WTC11 (cell line): ENCODE measurements at regions not wholly inside any gene's neighbourhood (a gene's known extent, or its start where the extent isn't known, plus 50 kb on each side); places are given as distances from the start of the nearest gene placed in this dataset.

Experiments
- ATAC-seq: fragments of 200-7000 bp; cut with Tn5 transposase; 2 replicates; pipeline ENCODE4 v1.10.0; 2021; ENCODE audit warnings: mild to moderate bottlenecking, moderate library complexity
- CTCF ChIA-PET: fragments of 300-600 bp; sonication (Branson Sonifier 250); formaldehyde crosslinking; loops from one replicate; lab custom pipeline; 2021; ENCODE audit warnings: antibody characterized with exemption; lab: Charles Lee
- POLR2A ChIA-PET: fragments of 350-600 bp; sonication (Branson Sonifier 250); formaldehyde crosslinking; loops from one replicate; lab custom pipeline; 2021; ENCODE audit warnings: antibody characterized with exemption; lab: Charles Lee
- DNase-seq: peaks from one replicate; pipeline ENCODE4 v3.0.0; 2021; ENCODE audit warnings: low spot score
- H3K27ac Mint-ChIP-seq: 2 replicates; pipeline ENCODE4 v1.8.0; 2021; ENCODE audit warnings: mixed read lengths
- H3K27me3 Mint-ChIP-seq: 2 replicates; pipeline ENCODE4 v1.8.0; 2021; ENCODE audit warnings: low read depth, mild to moderate bottlenecking, moderate library complexity, mixed read lengths
- H3K36me3 Mint-ChIP-seq: 2 replicates; pipeline ENCODE4 v1.8.0; 2021; ENCODE audit warnings: mixed read lengths
- H3K4me1 Mint-ChIP-seq: 2 replicates; pipeline ENCODE4 v1.8.0; 2022; ENCODE audit warnings: mixed read lengths
- H3K4me3 Mint-ChIP-seq: 2 replicates; pipeline ENCODE4 v1.8.0; 2021; ENCODE audit warnings: mild to moderate bottlenecking, moderate library complexity, mixed read lengths
- H3K9me3 Mint-ChIP-seq: 2 replicates; pipeline ENCODE4 v1.8.0; 2021; ENCODE audit warnings: mixed read lengths
- ATF1 ChIP-seq: sonication (generic); formaldehyde crosslinking; IDR thresholded peaks from 2 replicates; pipeline ENCODE4 v1.8.1; 2023; ENCODE audit warnings: mild to moderate bottlenecking, moderate library complexity, missing genetic modification reagents
- EMX1 ChIP-seq: fragments of 250-450 bp; sonication (Bioruptor Pico); IDR thresholded peaks from 2 replicates; pipeline ENCODE4 v1.8.0; 2021; ENCODE audit warnings: mild to moderate bottlenecking
- ESRRA ChIP-seq: sonication (generic); formaldehyde crosslinking; IDR thresholded peaks from 2 replicates; pipeline ENCODE4 v1.8.1; 2022; ENCODE audit warnings: mild to moderate bottlenecking, missing genetic modification reagents, borderline replicate concordance
- IRF2 ChIP-seq: sonication (generic); formaldehyde crosslinking; IDR thresholded peaks from 2 replicates; pipeline ENCODE4 v1.8.0; 2022; ENCODE audit warnings: low read depth, missing genetic modification reagents, borderline replicate concordance
- JUN ChIP-seq: sonication (generic); formaldehyde crosslinking; IDR thresholded peaks from 2 replicates; pipeline ENCODE4 v1.8.0; 2023; ENCODE audit warnings: mild to moderate bottlenecking, missing genetic modification reagents
- NFATC4 ChIP-seq: fragments of 250-450 bp; sonication (Bioruptor Pico); IDR thresholded peaks from 2 replicates; pipeline ENCODE4 v1.9.0; 2021; ENCODE audit warnings: mild to moderate bottlenecking
- NFYB ChIP-seq: sonication (generic); formaldehyde crosslinking; conservative IDR thresholded peaks from 2 replicates; pipeline ENCODE4 v1.8.0; 2022; ENCODE audit warnings: low read depth, missing genetic modification reagents
- SMAD3 ChIP-seq: sonication (generic); formaldehyde crosslinking; IDR thresholded peaks from 2 replicates; pipeline ENCODE4 v1.8.0; 2022; ENCODE audit warnings: missing genetic modification reagents, mild to moderate bottlenecking, borderline replicate concordance
- TCF7 ChIP-seq: sonication (generic); formaldehyde crosslinking; IDR thresholded peaks from 2 replicates; pipeline ENCODE4 v1.8.0; 2022; ENCODE audit warnings: mild to moderate bottlenecking, low read depth, missing genetic modification reagents, moderate library complexity
- TF ChIP-seq, protein P1 (sequence below): fragments of 250-450 bp; sonication (Bioruptor Pico); IDR thresholded peaks from 2 replicates; pipeline ENCODE4 v1.8.0; 2021; ENCODE audit warnings: mild to moderate bottlenecking
- TF ChIP-seq, protein P2 (sequence below): sonication (generic); formaldehyde crosslinking; IDR thresholded peaks from 2 replicates; pipeline ENCODE4 v1.8.1; 2023; ENCODE audit warnings: mild to moderate bottlenecking, moderate library complexity, missing genetic modification reagents
- TF ChIP-seq, protein P3 (sequence below): sonication (generic); formaldehyde crosslinking; conservative IDR thresholded peaks from 2 replicates; pipeline ENCODE4 v1.8.1; 2023; ENCODE audit warnings: mild to moderate bottlenecking, low read depth, missing genetic modification reagents, moderate library complexity
- TF ChIP-seq, protein P4 (sequence below): fragments of 250-450 bp; sonication (Bioruptor Pico); IDR thresholded peaks from 2 replicates; pipeline ENCODE4 v1.9.0; 2021; ENCODE audit warnings: mild to moderate bottlenecking, borderline replicate concordance
- TF ChIP-seq, protein P5 (sequence below): sonication (generic); formaldehyde crosslinking; IDR thresholded peaks from 2 replicates; pipeline ENCODE4 v1.8.1; 2023; ENCODE audit warnings: mild to moderate bottlenecking, missing genetic modification reagents, moderate library complexity
- TF ChIP-seq, protein P6 (sequence below): fragments of 200-600 bp; IDR thresholded peaks from 2 replicates; pipeline ENCODE4 v1.8.0; 2022; ENCODE audit warnings: antibody characterized with exemption
- TF ChIP-seq, protein P7 (sequence below): sonication (generic); formaldehyde crosslinking; IDR thresholded peaks from 2 replicates; pipeline ENCODE4 v1.8.1; 2022; ENCODE audit warnings: mild to moderate bottlenecking, moderate library complexity, missing genetic modification reagents

DNA sequence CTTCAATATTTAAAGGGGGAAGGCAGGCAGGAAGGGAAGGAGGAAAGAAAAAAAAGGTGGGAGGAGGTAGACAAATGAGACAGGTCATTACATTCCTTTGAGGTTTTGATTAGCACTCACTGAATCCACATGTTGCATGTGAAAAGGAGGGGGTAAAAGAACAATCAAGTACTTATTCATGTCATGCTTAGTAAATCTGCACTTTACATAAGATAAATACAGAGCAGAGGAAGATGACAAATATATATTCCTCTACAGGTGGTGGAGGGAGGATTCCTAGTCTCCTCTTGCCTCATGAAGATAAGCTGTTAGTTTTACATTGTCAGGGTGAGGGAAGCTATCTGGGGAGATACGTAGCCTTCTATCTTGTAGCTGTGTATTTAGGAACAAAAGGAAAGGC lies 1645.4 kb upstream of the SPRY2 start:
- H3K9me3 Mint-ChIP-seq: peaks cover 15% of the 10 kb centered on the region
- TF ChIP-seq, protein P1, sequence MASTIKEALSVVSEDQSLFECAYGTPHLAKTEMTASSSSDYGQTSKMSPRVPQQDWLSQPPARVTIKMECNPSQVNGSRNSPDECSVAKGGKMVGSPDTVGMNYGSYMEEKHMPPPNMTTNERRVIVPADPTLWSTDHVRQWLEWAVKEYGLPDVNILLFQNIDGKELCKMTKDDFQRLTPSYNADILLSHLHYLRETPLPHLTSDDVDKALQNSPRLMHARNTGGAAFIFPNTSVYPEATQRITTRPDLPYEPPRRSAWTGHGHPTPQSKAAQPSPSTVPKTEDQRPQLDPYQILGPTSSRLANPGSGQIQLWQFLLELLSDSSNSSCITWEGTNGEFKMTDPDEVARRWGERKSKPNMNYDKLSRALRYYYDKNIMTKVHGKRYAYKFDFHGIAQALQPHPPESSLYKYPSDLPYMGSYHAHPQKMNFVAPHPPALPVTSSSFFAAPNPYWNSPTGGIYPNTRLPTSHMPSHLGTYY: no peak
- TF ChIP-seq, protein P2, sequence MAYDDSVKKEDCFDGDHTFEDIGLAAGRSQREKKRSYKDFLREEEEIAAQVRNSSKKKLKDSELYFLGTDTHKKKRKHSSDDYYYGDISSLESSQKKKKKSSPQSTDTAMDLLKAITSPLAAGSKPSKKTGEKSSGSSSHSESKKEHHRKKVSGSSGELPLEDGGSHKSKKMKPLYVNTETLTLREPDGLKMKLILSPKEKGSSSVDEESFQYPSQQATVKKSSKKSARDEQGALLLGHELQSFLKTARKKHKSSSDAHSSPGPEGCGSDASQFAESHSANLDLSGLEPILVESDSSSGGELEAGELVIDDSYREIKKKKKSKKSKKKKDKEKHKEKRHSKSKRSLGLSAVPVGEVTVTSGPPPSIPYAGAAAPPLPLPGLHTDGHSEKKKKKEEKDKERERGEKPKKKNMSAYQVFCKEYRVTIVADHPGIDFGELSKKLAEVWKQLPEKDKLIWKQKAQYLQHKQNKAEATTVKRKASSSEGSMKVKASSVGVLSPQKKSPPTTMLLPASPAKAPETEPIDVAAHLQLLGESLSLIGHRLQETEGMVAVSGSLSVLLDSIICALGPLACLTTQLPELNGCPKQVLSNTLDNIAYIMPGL (CRISPR knock-in tag): no peak
- no peak for TF ChIP-seq TCF7 (CRISPR knock-in tag)
- TF ChIP-seq, all 79 proteins: peak for 0
- H3K4me3 Mint-ChIP-seq: no peak overlapping the region
- ATAC-seq (peak; percentile 16), DNase-seq (no peak)
- peaks cover 10% of the 10 kb centered on the region for H3K36me3 Mint-ChIP-seq
- POLR2A ChIA-PET: no interaction called here
- H3K4me1 Mint-ChIP-seq: peaks cover 54% of the 10 kb centered on the region
- CTCF ChIA-PET: interaction anchor here (0.8 to 2.0 kb wide), 10 partner anchors 9 to 815 kb away, joined by 3 to 13 read pairs (median 4); no protein-coding TSS in a partner anchor
- H3K27me3 Mint-ChIP-seq: peaks cover 73% of the 10 kb centered on the region
- no peak overlapping the region for H3K27ac Mint-ChIP-seq

DNA sequence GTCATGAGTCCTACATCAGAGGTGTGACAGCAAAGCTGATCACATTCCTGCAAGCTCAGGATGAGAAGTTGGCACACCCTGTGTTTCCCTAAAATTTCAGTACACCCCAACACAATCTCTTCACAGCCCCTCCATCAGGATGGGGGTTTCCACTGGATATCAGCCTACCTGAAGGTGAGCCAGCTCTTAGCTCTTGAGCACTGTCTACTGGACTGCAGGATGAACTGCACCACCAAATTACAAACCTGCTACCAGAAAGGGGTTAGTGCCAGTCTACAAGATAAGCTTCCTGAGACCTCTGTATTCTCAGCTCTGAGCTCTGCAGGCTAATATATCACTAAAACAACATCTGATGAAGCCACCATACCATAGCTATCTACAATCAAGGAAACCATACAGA lies 1616.2 kb upstream of the SPRY2 start:
- H3K9me3 Mint-ChIP-seq: 0 out of 2 replicates have a peak, but pooled peaks cover under 1% of the 10 kb centered on the region
- peaks cover 2% of the 10 kb centered on the region; the same call in 1 of the 2 replicates for H3K4me1 Mint-ChIP-seq

DNA sequence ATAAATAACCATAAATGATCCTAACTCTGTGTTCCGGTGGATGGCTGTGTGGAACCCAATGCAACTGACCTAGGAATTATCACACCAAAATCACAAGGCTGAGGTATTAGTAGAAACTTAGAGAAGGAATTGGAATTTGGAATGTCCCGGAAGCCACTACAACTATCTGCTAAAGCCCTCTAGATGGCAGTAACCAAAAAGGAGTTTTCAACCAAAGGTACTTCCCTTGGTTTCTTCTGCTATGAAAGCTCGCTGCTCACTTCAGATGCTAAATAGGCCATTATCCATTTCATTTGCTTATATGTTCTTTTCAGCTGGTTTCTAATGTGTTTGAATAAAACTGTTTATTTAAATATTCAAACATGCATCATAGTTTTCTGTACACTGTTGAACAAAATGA lies 1589.1 kb upstream of the SPRY2 start:
- TF ChIP-seq, protein P3, sequence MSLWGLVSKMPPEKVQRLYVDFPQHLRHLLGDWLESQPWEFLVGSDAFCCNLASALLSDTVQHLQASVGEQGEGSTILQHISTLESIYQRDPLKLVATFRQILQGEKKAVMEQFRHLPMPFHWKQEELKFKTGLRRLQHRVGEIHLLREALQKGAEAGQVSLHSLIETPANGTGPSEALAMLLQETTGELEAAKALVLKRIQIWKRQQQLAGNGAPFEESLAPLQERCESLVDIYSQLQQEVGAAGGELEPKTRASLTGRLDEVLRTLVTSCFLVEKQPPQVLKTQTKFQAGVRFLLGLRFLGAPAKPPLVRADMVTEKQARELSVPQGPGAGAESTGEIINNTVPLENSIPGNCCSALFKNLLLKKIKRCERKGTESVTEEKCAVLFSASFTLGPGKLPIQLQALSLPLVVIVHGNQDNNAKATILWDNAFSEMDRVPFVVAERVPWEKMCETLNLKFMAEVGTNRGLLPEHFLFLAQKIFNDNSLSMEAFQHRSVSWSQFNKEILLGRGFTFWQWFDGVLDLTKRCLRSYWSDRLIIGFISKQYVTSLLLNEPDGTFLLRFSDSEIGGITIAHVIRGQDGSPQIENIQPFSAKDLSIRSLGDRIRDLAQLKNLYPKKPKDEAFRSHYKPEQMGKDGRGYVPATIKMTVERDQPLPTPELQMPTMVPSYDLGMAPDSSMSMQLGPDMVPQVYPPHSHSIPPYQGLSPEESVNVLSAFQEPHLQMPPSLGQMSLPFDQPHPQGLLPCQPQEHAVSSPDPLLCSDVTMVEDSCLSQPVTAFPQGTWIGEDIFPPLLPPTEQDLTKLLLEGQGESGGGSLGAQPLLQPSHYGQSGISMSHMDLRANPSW (CRISPR knock-in tag): no peak
- no peak for TF ChIP-seq SMAD3 (CRISPR knock-in tag)
- no peak for TF ChIP-seq EMX1 (CRISPR knock-in tag)
- TF ChIP-seq JUN (CRISPR knock-in tag): no peak
- no peak for TF ChIP-seq NFYB (CRISPR knock-in tag)
- TF ChIP-seq, protein P4, sequence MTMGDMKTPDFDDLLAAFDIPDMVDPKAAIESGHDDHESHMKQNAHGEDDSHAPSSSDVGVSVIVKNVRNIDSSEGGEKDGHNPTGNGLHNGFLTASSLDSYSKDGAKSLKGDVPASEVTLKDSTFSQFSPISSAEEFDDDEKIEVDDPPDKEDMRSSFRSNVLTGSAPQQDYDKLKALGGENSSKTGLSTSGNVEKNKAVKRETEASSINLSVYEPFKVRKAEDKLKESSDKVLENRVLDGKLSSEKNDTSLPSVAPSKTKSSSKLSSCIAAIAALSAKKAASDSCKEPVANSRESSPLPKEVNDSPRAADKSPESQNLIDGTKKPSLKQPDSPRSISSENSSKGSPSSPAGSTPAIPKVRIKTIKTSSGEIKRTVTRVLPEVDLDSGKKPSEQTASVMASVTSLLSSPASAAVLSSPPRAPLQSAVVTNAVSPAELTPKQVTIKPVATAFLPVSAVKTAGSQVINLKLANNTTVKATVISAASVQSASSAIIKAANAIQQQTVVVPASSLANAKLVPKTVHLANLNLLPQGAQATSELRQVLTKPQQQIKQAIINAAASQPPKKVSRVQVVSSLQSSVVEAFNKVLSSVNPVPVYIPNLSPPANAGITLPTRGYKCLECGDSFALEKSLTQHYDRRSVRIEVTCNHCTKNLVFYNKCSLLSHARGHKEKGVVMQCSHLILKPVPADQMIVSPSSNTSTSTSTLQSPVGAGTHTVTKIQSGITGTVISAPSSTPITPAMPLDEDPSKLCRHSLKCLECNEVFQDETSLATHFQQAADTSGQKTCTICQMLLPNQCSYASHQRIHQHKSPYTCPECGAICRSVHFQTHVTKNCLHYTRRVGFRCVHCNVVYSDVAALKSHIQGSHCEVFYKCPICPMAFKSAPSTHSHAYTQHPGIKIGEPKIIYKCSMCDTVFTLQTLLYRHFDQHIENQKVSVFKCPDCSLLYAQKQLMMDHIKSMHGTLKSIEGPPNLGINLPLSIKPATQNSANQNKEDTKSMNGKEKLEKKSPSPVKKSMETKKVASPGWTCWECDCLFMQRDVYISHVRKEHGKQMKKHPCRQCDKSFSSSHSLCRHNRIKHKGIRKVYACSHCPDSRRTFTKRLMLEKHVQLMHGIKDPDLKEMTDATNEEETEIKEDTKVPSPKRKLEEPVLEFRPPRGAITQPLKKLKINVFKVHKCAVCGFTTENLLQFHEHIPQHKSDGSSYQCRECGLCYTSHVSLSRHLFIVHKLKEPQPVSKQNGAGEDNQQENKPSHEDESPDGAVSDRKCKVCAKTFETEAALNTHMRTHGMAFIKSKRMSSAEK (CRISPR knock-in tag): no peak
- TF ChIP-seq ATF1 (CRISPR knock-in tag): no peak
- Mint-ChIP-seq H3K4me3 (no peak overlapping the region), H3K36me3 (no peaks in the 10 kb centered on the region), H3K27me3 (no peaks in the 10 kb centered on the region), H3K4me1 (peaks cover 23% of the 10 kb centered on the region), H3K27ac (peak overlapping the region; percentile 87), H3K9me3 (peaks cover 9% of the 10 kb centered on the region)
- peak; percentile 94 for ATAC-seq
- POLR2A ChIA-PET: no interaction called here
- CTCF ChIA-PET: interaction anchor here (1.0 to 2.1 kb wide), 5 partner anchors 10 to 401 kb away, joined by 4 to 13 read pairs (median 6); no protein-coding TSS in a partner anchor
- DNase-seq: no peak

More for the DNA sequence above, 1616.2 kb upstream of the SPRY2 start:
- peak; percentile 21 for DNase-seq
- TF ChIP-seq, protein P5, sequence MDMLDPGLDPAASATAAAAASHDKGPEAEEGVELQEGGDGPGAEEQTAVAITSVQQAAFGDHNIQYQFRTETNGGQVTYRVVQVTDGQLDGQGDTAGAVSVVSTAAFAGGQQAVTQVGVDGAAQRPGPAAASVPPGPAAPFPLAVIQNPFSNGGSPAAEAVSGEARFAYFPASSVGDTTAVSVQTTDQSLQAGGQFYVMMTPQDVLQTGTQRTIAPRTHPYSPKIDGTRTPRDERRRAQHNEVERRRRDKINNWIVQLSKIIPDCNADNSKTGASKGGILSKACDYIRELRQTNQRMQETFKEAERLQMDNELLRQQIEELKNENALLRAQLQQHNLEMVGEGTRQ (CRISPR knock-in tag): peak; percentile 4; the same call in 1 of the 2 replicates
- TF ChIP-seq, protein P6, sequence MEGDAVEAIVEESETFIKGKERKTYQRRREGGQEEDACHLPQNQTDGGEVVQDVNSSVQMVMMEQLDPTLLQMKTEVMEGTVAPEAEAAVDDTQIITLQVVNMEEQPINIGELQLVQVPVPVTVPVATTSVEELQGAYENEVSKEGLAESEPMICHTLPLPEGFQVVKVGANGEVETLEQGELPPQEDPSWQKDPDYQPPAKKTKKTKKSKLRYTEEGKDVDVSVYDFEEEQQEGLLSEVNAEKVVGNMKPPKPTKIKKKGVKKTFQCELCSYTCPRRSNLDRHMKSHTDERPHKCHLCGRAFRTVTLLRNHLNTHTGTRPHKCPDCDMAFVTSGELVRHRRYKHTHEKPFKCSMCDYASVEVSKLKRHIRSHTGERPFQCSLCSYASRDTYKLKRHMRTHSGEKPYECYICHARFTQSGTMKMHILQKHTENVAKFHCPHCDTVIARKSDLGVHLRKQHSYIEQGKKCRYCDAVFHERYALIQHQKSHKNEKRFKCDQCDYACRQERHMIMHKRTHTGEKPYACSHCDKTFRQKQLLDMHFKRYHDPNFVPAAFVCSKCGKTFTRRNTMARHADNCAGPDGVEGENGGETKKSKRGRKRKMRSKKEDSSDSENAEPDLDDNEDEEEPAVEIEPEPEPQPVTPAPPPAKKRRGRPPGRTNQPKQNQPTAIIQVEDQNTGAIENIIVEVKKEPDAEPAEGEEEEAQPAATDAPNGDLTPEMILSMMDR: peak; percentile 45
- TF ChIP-seq IRF2 (no peak), ESRRA (CRISPR knock-in tag) (no peak), NFATC4 (no peak)
- TF ChIP-seq, protein P7, sequence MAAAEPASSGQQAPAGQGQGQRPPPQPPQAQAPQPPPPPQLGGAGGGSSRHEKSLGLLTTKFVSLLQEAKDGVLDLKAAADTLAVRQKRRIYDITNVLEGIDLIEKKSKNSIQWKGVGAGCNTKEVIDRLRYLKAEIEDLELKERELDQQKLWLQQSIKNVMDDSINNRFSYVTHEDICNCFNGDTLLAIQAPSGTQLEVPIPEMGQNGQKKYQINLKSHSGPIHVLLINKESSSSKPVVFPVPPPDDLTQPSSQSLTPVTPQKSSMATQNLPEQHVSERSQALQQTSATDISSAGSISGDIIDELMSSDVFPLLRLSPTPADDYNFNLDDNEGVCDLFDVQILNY (CRISPR knock-in tag): no peak
- TF ChIP-seq, all 79 proteins: peak for 2
- no peaks in the 10 kb centered on the region; the same call in 1 of the 2 replicates for H3K36me3 Mint-ChIP-seq
- CTCF ChIA-PET: interaction anchor here (0.5 to 1.8 kb wide), 17 partner anchors 8 to 787 kb away, joined by 3 to 15 read pairs (median 4); no protein-coding TSS in a partner anchor
- ATAC-seq: peak; percentile 100
- H3K4me3 Mint-ChIP-seq: no peak overlapping the region
- no peaks in the 10 kb centered on the region; the same call in 1 of the 2 replicates for H3K27me3 Mint-ChIP-seq
- no peak overlapping the region for H3K27ac Mint-ChIP-seq
- POLR2A ChIA-PET: no interaction called here
